Renal pelvis (tissue), 1 donor: ENCODE measurements at regions not wholly inside any gene's neighbourhood (a gene's known extent, or its start where the extent isn't known, plus 50 kb on each side); places are given as distances from the start of the nearest gene placed in this dataset.

Experiments
- DNase-seq: peaks from one replicate; pipeline ENCODE4 v3.0.0-alpha.2; 2013

GRCh38 chr18:45435810-45436209 is 179.5 kb upstream of the SLC14A2 start:
- DNase-seq = no peak

DNA sequence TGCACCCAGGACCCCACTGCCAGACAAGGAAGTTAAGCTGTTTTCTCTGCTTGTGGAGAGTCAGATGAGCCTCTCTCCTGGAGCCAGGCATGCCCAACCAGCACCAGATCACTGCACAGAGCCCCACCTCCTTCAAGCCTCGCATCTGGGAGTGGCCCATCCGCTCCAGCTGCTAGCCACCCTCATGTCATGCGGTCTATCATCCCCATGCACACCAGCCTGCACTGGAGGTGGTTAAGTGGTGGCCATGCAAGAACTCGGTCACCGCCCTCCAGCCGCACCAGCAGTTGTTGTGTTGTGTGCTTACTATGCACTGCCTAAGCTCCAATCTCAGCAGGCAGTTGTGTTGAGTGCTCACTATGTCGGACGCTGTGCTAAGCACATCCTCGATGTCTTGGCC is 177.9 kb upstream of the SLC14A2 start:
- no peak for DNase-seq

- DNase-seq = no peak
Measured at GRCh38 chr18:45439851-45440645, 175.2 kb upstream of the SLC14A2 start.

- no peak for DNase-seq
Measured at GRCh38 chr18:45441110-45441847, 174.0 kb upstream of the SLC14A2 start.

- DNase-seq = no peak
Measured at GRCh38 chr18:45444040-45444439, 171.2 kb upstream of the SLC14A2 start.

- no peak for DNase-seq
Measured at GRCh38 chr18:45447355-45448265, 167.7 kb upstream of the SLC14A2 start.

DNA sequence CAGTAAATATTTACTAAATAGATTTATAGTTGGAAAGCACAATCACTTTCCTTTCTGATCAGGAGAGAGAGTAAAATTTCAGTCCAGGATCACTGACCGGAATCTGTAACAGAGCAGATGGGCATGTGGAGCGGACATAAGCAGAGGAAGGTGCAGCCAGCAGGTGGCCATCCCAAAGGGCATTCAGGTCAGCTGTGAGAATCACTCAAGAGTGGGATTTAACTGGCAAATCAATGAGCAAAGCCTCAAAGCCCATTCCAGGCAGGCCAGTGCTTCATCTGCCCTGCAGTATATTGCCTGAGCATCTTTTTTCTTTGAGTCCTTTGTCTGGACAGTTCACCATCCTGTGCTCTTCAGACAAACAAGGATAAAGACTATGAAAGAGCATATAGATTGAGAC is 166.4 kb upstream of the SLC14A2 start:
- no peak for DNase-seq

- DNase-seq = peak; percentile 60
Measured at GRCh38 chr18:45449418-45450227, 165.7 kb upstream of the SLC14A2 start.

GRCh38 chr18:45456090-45457021 is 158.9 kb upstream of the SLC14A2 start:
- no peak for DNase-seq

DNA sequence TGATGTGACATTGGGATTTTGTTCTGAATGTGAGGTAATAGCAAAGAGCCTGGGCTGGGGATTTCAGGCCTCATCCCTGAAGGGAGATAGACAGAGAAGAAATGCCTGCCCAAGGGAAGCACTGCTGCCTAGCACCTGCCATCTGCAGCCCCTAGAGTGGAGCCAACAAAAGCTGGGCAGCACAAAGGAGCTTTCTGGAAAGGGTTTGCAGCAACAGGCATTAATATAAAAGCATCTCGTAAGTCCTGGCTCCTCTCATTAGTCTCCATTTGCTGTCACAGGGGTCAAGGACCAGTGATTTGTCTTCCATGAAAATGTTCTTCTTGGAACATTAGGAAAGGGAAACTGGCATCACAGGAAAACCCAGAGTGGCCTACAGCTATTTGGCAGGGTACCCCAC is 157.2 kb upstream of the SLC14A2 start:
- DNase-seq = no peak

GRCh38 chr18:45462179-45462578 is 153.1 kb upstream of the SLC14A2 start:
- DNase-seq = peak; percentile 43

DNA sequence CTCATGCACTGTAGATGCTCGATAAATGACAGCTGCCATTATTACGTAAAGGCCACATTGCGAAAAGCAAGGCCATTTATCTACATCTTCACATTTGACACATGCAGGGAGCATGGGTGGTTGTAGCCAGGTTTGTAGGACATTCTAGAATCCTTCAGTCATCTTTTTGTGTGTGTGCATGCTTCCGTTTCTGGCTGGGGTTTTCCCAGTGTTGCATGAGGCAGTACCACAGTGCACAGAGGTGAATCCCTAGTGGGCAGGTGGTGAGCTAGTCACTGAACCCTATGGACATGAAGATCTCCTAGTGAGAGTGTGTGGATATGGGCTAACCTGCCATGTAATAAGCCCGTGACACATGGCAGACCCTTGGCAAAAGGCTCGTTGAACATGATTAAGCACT is 151.8 kb upstream of the SLC14A2 start:
- DNase-seq = no peak

- DNase-seq = no peak
Measured at GRCh38 chr18:45464619-45465018, 150.7 kb upstream of the SLC14A2 start.

- no peak for DNase-seq
Measured at GRCh38 chr18:45467293-45467692, 148.0 kb upstream of the SLC14A2 start.

- DNase-seq = no peak
Measured at GRCh38 chr18:45467945-45468344, 147.3 kb upstream of the SLC14A2 start.

- no peak for DNase-seq
Measured at GRCh38 chr18:45478889-45479288, 136.4 kb upstream of the SLC14A2 start.

- DNase-seq = no peak
Measured at GRCh38 chr18:45480219-45481015, 134.9 kb upstream of the SLC14A2 start.

- DNase-seq = no peak
Measured at GRCh38 chr18:45481821-45482220, 133.5 kb upstream of the SLC14A2 start.

GRCh38 chr18:45482286-45482685 is 133.0 kb upstream of the SLC14A2 start:
- no peak for DNase-seq
